Psoas muscle (tissue), 7 donors: ENCODE measurements at regions not wholly inside any gene's neighbourhood (a gene's known extent, or its start where the extent isn't known, plus 50 kb on each side); places are given as distances from the start of the nearest gene placed in this dataset.

Experiments used
- ATAC-seq, 4 donors: fragments of 200-7000 bp; cut with Tn5 transposase; one replicate each; pipeline ENCODE4 v1.9.1; 2020; ENCODE audit warnings: moderate library complexity in 3 of 4, mild to moderate bottlenecking in 2 of 4
- DNase-seq, 2 donors: peaks; one replicate each; pipeline ENCODE4 v3.0.0-alpha.2; 2020
- H3K27ac ChIP-seq: fragments of 200-600 bp; one replicate; pipeline ENCODE4 v1.8.0; 2022
- H3K27me3 ChIP-seq, 3 donors: fragments of 200-600 bp in 1 of 3; one replicate each; pipeline versions ENCODE4 v1.6.1 to v1.8.0; 2013 to 2022; ENCODE audit warnings: low read length in 2 of 3, mild to moderate bottlenecking in 2 of 3, moderate library complexity in 1 of 3; ENCODE audit not compliant: insufficient read depth in 3 of 3
- H3K36me3 ChIP-seq, 2 donors: fragments of 200-600 bp in 1 of 2; one replicate each; pipeline versions ENCODE4 v1.6.1 to v1.8.0; 2013 to 2022; ENCODE audit warnings: low read depth in 1 of 2, mild to moderate bottlenecking in 1 of 2, moderate library complexity in 1 of 2; ENCODE audit not compliant: insufficient read depth in 1 of 2
- H3K4me1 ChIP-seq: fragments of 200-600 bp; one replicate; pipeline ENCODE4 v1.8.0; 2022
- H3K4me3 ChIP-seq: fragments of 200-600 bp; one replicate; pipeline ENCODE4 v1.8.0; 2022; ENCODE audit warnings: mild to moderate bottlenecking
- H3K9me3 ChIP-seq: fragments of 200-600 bp; one replicate; pipeline ENCODE4 v1.8.0; 2022
- CTCF ChIP-seq: fragments of 200-600 bp; IDR thresholded peaks from one replicate; pipeline ENCODE4 v1.8.0; 2022; ENCODE audit warnings: antibody characterized with exemption
- WGBS, 3 donors: extraction: QIAGEN DNeasy Blood & Tissue Kit; methylation state at CpG; one replicate each; pipeline versions ENCODE4 v1.1.6 to v1.1.7; 2013; 5-methylcytosine and 5-hydroxymethylcytosine counted together
- intact Hi-C, 2 donors: fragments of 100-400 bp; cut with DNase I; formaldehyde crosslinking; loops; one replicate each; pipeline versions ENCODE4 v1.11.0 to v1.14.2; 2022
- donor health status: healthy with polysubstance abuse.
- donor health status: DM: no; HTN: no; CAD: no; lungs with moderate emphysema.
- donor health status: Bipolar disorder and iron deficiency.
- donor health status: healthy.
- donor health status: DM: yes; HTN: yes; CAD: no.
- donor health status: DM: no; HTN: no; CAD: no.
- donor health status: DM: yes; HTN: yes; CAD: no.

- no peak for DNase-seq
- no peaks in the 10 kb centered on the region for H3K9me3 ChIP-seq
- ATAC-seq: no peak
- TF ChIP-seq CTCF: no peak
- H3K36me3 ChIP-seq: no peaks in the 10 kb centered on the region
- H3K4me3 ChIP-seq: no peak overlapping the region
- no peak overlapping the region for H3K27ac ChIP-seq
- intact Hi-C loops: loop anchor here in 1 of 2 donors (10.0 kb wide), 1 partner anchor 362 kb away; no protein-coding TSS in a partner anchor
- H3K27me3 ChIP-seq: no peaks in the 10 kb centered on the region
- no peaks in the 10 kb centered on the region for H3K4me1 ChIP-seq
- WGBS, 3 donors: 76 to 80% (median 78%) methylated on average over 8 of the region's 8 CpGs
Observed at GRCh38 chr9:105052346-105052745, 124.4 kb upstream of the ABCA1 start.

- Histone ChIP-seq H3K9me3 (no peaks in the 10 kb centered on the region), H3K36me3 (no peaks in the 10 kb centered on the region), H3K4me1 (no peaks in the 10 kb centered on the region), H3K27ac (no peak overlapping the region), H3K4me3 (no peak overlapping the region), H3K27me3 (no peaks in the 10 kb centered on the region)
- DNase-seq (peak; percentile 30 to 49), ATAC-seq (peak; percentile 30 to 78 (median 74))
- intact Hi-C loops: loop anchor here in 1 of 2 donors (10.0 kb wide), 1 partner anchor 362 kb away; no protein-coding TSS in a partner anchor
- WGBS, 3 donors: 65 to 85% (median 73%) methylated on average over 4 of the region's 4 CpGs
- TF ChIP-seq CTCF: no peak
Observed at GRCh38 chr9:105053209-105053652, 125.3 kb upstream of the ABCA1 start.

- H3K27me3 ChIP-seq: no peaks in the 10 kb centered on the region
- 57 to 68% (median 60%) methylated on average over 3 of the region's 3 CpGs for WGBS, 3 donors
- intact Hi-C loops: loop anchor here in 1 of 2 donors (10.0 kb wide), 1 partner anchor 360 kb away; no protein-coding TSS in a partner anchor
- no peaks in the 10 kb centered on the region for H3K9me3 ChIP-seq
- TF ChIP-seq CTCF: no peak
- H3K4me1 ChIP-seq: no peaks in the 10 kb centered on the region
- no peak overlapping the region for H3K4me3 ChIP-seq
- H3K27ac ChIP-seq: no peak overlapping the region
- peak in 1 of 4 donors; percentile 41 for ATAC-seq
- DNase-seq: no peak
- H3K36me3 ChIP-seq: no peaks in the 10 kb centered on the region
Observed at GRCh38 chr9:105054491-105054890, 126.5 kb upstream of the ABCA1 start.

- Histone ChIP-seq H3K4me1 (no peaks in the 10 kb centered on the region), H3K27ac (no peak overlapping the region), H3K9me3 (no peaks in the 10 kb centered on the region), H3K27me3 (no peaks in the 10 kb centered on the region), H3K36me3 (no peaks in the 10 kb centered on the region), H3K4me3 (no peak overlapping the region)
- intact Hi-C loops: loop anchor here in 1 of 2 donors (10.0 kb wide), 1 partner anchor 359 kb away; no protein-coding TSS in a partner anchor
- ATAC-seq: peak in 1 of 4 donors; percentile 24
- TF ChIP-seq CTCF: no peak
- no peak for DNase-seq
- WGBS, 3 donors: 75 to 85% (median 78%) methylated on average over 3 of the region's 3 CpGs
Observed at GRCh38 chr9:105055917-105056316, 128.0 kb upstream of the ABCA1 start.

- Histone ChIP-seq H3K27me3 (no peaks in the 10 kb centered on the region), H3K9me3 (no peaks in the 10 kb centered on the region), H3K4me3 (no peak overlapping the region), H3K27ac (no peak overlapping the region), H3K4me1 (no peaks in the 10 kb centered on the region), H3K36me3 (no peaks in the 10 kb centered on the region)
- TF ChIP-seq CTCF: no peak
- no peak for ATAC-seq
- WGBS, 3 donors: 86 to 97% (median 97%) methylated on average over 4 of the region's 4 CpGs
- intact Hi-C loops: loop anchor here in 1 of 2 donors (10.0 kb wide), 1 partner anchor 357 kb away; no protein-coding TSS in a partner anchor
- DNase-seq: no peak
Observed at GRCh38 chr9:105057551-105057950, 129.6 kb upstream of the ABCA1 start.
